Neuronal stem cell (in vitro differentiated cells): ENCODE measurements at regions not wholly inside any gene's neighbourhood (a gene's known extent, or its start where the extent isn't known, plus 50 kb on each side); places are given as distances from the start of the nearest gene placed in this dataset.

Experiments used
- DNase-seq: peaks from one replicate; pipeline ENCODE4 v3.0.0-alpha.2; 2013; ENCODE audit warnings: low spot score
- H2AFZ ChIP-seq: one replicate; pipeline ENCODE4 v1.6.1; 2013; ENCODE audit warnings: mild to moderate bottlenecking, low read length, inconsistent platforms
- H2AK5ac ChIP-seq: 2 replicates; pipeline ENCODE4 v1.6.1; 2013; ENCODE audit warnings: low read depth, mild to moderate bottlenecking, inconsistent platforms, low read length, moderate library complexity, mixed read lengths
- H2BK120ac ChIP-seq: 2 replicates; pipeline ENCODE4 v1.6.1; 2013; ENCODE audit warnings: low read depth, mild to moderate bottlenecking, inconsistent platforms, low read length, moderate library complexity, mixed read lengths
- H2BK12ac ChIP-seq: one replicate; pipeline ENCODE4 v1.6.1; 2013; ENCODE audit warnings: low read length, inconsistent platforms
- H2BK15ac ChIP-seq: 2 replicates; pipeline ENCODE4 v1.6.1; 2013; ENCODE audit warnings: mild to moderate bottlenecking, low read length, inconsistent platforms, mixed read lengths
- H2BK5ac ChIP-seq: one replicate; pipeline ENCODE4 v1.6.1; 2013; ENCODE audit warnings: inconsistent platforms, mild to moderate bottlenecking, low read length, moderate library complexity
- H3K14ac ChIP-seq: one replicate; pipeline ENCODE4 v1.6.1; 2013; ENCODE audit warnings: low read length, inconsistent platforms
- H3K18ac ChIP-seq: 2 replicates; pipeline ENCODE4 v1.6.1; 2013; ENCODE audit warnings: low read length, inconsistent platforms
- H3K23ac ChIP-seq: 2 replicates; pipeline ENCODE4 v1.6.1; 2013; ENCODE audit warnings: low read depth, mild to moderate bottlenecking, mixed read lengths, low read length, inconsistent platforms; ENCODE audit not compliant: poor library complexity
- H3K27ac ChIP-seq: replicated peaks from 3 replicates; pipeline ENCODE4 v1.5.1; 2013; ENCODE audit warnings: low read length, inconsistent platforms
- H3K27me3 ChIP-seq, 3 experiments: 2 replicates each; pipeline ENCODE4 v1.6.1; 2013; ENCODE audit warnings: low read length in 3 of 3, mild to moderate bottlenecking in 2 of 3, inconsistent platforms in 1 of 3, low read depth in 1 of 3, mixed read lengths in 1 of 3, moderate library complexity in 1 of 3; ENCODE audit not compliant: control insufficient read depth in 3 of 3, insufficient read depth in 3 of 3
- H3K36me3 ChIP-seq, 2 donors: replicated peaks in 1 of 2; 2 replicates each; pipeline ENCODE4 v1.6.1; 2013; ENCODE audit warnings: low read length in 2 of 2; ENCODE audit not compliant: control insufficient read depth in 2 of 2, insufficient read depth in 2 of 2
- H3K4ac ChIP-seq: 2 replicates; pipeline ENCODE4 v1.6.1; 2013; ENCODE audit warnings: inconsistent platforms, mild to moderate bottlenecking, low read length, moderate library complexity
- H3K4me1 ChIP-seq, 2 donors: 1 replicate in 1 of 2; 2 replicates in 1 of 2; pipeline ENCODE4 v1.6.1; 2013; ENCODE audit warnings: low read length in 2 of 2, low read depth in 1 of 2; ENCODE audit not compliant: control insufficient read depth in 2 of 2, insufficient read depth in 1 of 2
- H3K4me2 ChIP-seq: one replicate; pipeline ENCODE4 v1.6.1; 2013; ENCODE audit warnings: mild to moderate bottlenecking, low read length, inconsistent platforms; ENCODE audit not compliant: insufficient read depth, poor library complexity, severe bottlenecking
- H3K4me3 ChIP-seq, 2 donors: 2 replicates each; pipeline ENCODE4 v1.5.1; 2013; ENCODE audit warnings: low read length in 2 of 2, mild to moderate bottlenecking in 2 of 2, inconsistent platforms in 1 of 2, moderate library complexity in 1 of 2
- H3K79me1 ChIP-seq: one replicate; pipeline ENCODE4 v1.6.1; 2013; ENCODE audit warnings: low read depth, mild to moderate bottlenecking, inconsistent platforms, low read length, moderate library complexity
- H3K9ac ChIP-seq: one replicate; pipeline ENCODE4 v1.6.1; 2013; ENCODE audit warnings: mild to moderate bottlenecking, low read depth, low read length, inconsistent platforms; ENCODE audit not compliant: poor library complexity
- H3K9me3 ChIP-seq, 2 donors: replicated peaks in 1 of 2; 2 replicates each; pipeline versions ENCODE3 to v1.6.1; 2013; ENCODE audit warnings: low read length in 2 of 2, mild to moderate bottlenecking in 2 of 2, inconsistent platforms in 1 of 2, low read depth in 1 of 2, mixed read lengths in 1 of 2, moderate library complexity in 1 of 2; ENCODE audit not compliant: control insufficient read depth in 2 of 2, insufficient read depth in 1 of 2
- H4K8ac ChIP-seq: one replicate; pipeline ENCODE4 v1.6.1; 2013; ENCODE audit warnings: low read depth, mild to moderate bottlenecking, inconsistent platforms, low read length, moderate library complexity
- H4K91ac ChIP-seq: one replicate; pipeline ENCODE4 v1.6.1; 2013; ENCODE audit warnings: low read length, low read depth, mild to moderate bottlenecking, inconsistent platforms; ENCODE audit not compliant: poor library complexity
- WGBS, 2 donors: extraction: QIAGEN DNeasy Blood & Tissue Kit; methylation state at CpG; one replicate each; pipeline ENCODE4 v1.1.7; 2013; ENCODE audit warnings: missing lambda C conversion rate in 2 of 2, mixed read lengths in 1 of 2; ENCODE audit not compliant: insufficient read length in 2 of 2, insufficient replicate concordance in 1 of 2; ENCODE audit errors: extremely low coverage in 2 of 2; 5-methylcytosine and 5-hydroxymethylcytosine counted together

DNA sequence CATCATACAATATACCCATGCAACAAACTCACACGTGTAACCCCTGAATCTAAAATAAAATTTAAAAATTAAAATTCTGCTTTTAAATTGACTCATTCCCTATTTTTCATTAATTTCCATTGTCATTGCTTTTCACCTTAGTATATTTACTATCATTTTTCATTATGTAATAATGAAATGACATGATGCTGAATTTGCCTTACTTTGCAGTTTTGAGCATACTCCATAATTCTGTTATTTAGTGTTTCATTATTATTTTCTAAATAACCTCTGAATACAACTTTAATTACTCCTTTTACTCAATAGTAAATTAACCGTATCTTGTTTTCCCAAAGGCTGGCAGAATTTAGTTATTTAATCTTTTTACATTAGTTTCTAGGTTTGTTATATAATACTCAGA, 719.6 kb downstream of the DOK5 start:
- H3K14ac ChIP-seq, result no peak overlapping the region
- no peaks in the 10 kb centered on the region for H3K4me1 ChIP-seq
- no peak overlapping the region for H3K9ac ChIP-seq
- no peak overlapping the region for H2BK15ac ChIP-seq
- H3K27me3 ChIP-seq, result no peaks in the 10 kb centered on the region
- no peaks in the 10 kb centered on the region for H3K79me1 ChIP-seq
- no peak for DNase-seq
- H4K8ac ChIP-seq, result no peak overlapping the region
- H2BK12ac ChIP-seq, result no peak overlapping the region
- H2BK120ac ChIP-seq, result no peak overlapping the region
- no peak overlapping the region for H2AFZ ChIP-seq
- no peak overlapping the region for H2AK5ac ChIP-seq
- no CpG with 5 or more reads among the region's 2 CpGs for WGBS, 2 donors
- H2BK5ac ChIP-seq, result no peak overlapping the region
- no peak overlapping the region for H3K4me3 ChIP-seq
- H3K36me3 ChIP-seq, result no peaks in the 10 kb centered on the region
- no peak overlapping the region for H3K18ac ChIP-seq
- no peaks in the 10 kb centered on the region for H3K9me3 ChIP-seq
- no peak overlapping the region for H3K27ac ChIP-seq
- no peak overlapping the region for H4K91ac ChIP-seq
- H3K23ac ChIP-seq, result no peak overlapping the region
- H3K4me2 ChIP-seq, result no peak overlapping the region
- no peak overlapping the region for H3K4ac ChIP-seq

GRCh38 chr20:55186228-55186627, 710.8 kb downstream of the DOK5 start:
- Histone ChIP-seq H3K18ac (no peak overlapping the region), H3K14ac (no peak overlapping the region), H3K4ac (no peak overlapping the region), H3K4me3 (no peak overlapping the region), H3K36me3 (no peaks in the 10 kb centered on the region), H3K27ac (no peak overlapping the region), H2AFZ (no peak overlapping the region), H2BK12ac (no peak overlapping the region), H3K4me2 (no peak overlapping the region), H2BK15ac (no peak overlapping the region), H4K8ac (no peak overlapping the region), H3K9me3 (no peaks in the 10 kb centered on the region), H4K91ac (no peak overlapping the region), H2BK120ac (no peak overlapping the region), H3K23ac (no peak overlapping the region), H2BK5ac (no peak overlapping the region), H3K27me3 (no peaks in the 10 kb centered on the region), H2AK5ac (no peak overlapping the region), H3K9ac (no peak overlapping the region), H3K4me1 (no peaks in the 10 kb centered on the region), H3K79me1 (no peaks in the 10 kb centered on the region)
- no peak for DNase-seq
- no CpG with 5 or more reads among the region's 2 CpGs for WGBS, 2 donors

- no peak overlapping the region for H4K91ac ChIP-seq
Observed at GRCh38 chr20:55175081-55175480, 699.7 kb downstream of the DOK5 start.

DNA sequence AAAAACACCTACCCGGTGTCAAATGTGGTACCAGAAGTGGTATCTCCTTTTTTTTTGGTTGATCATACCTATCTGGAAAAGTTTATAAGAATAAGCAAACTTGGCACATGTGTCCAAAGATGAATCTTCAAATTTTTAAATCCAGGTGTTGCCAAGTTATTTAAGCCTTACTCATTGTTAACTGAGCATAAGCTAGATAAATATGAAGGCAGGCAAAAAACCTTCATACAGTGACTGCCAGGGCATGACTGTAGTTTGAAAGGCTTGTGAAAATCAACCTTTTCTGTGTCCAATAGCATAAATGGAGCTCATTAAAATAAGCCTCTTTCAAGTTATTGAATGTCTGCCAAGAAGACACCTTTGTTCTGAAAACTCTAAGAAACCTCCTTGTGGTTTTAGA, 699.2 kb downstream of the DOK5 start:
- no peak overlapping the region for H3K27ac ChIP-seq
- H2AK5ac ChIP-seq, result no peak overlapping the region
- no peak overlapping the region for H4K8ac ChIP-seq
- H3K18ac ChIP-seq, result no peak overlapping the region
- no peak overlapping the region for H3K4me3 ChIP-seq
- H3K4me1 ChIP-seq, result peaks cover 0 to 2% of the 10 kb centered on the region in 2 donors
- no peaks in the 10 kb centered on the region for H3K27me3 ChIP-seq
- H3K4me2 ChIP-seq, result no peak overlapping the region
- H3K9me3 ChIP-seq, result no peaks in the 10 kb centered on the region
- H2BK12ac ChIP-seq, result no peak overlapping the region
- no peak overlapping the region for H3K9ac ChIP-seq
- H2BK15ac ChIP-seq, result no peak overlapping the region
- H3K23ac ChIP-seq, result no peak overlapping the region
- no peak overlapping the region for H2BK120ac ChIP-seq
- no peak overlapping the region for H3K14ac ChIP-seq
- no peaks in the 10 kb centered on the region for H3K79me1 ChIP-seq
- no peak overlapping the region for H2BK5ac ChIP-seq
- H2AFZ ChIP-seq, result no peak overlapping the region
- no CpG with 5 or more reads among the region's 1 CpG for WGBS, 2 donors
- H3K36me3 ChIP-seq, result no peaks in the 10 kb centered on the region
- no peak overlapping the region for H3K4ac ChIP-seq
- DNase-seq, result no peak
- H4K91ac ChIP-seq, result no peak overlapping the region

More at GRCh38 chr20:55175081-55175480, 699.7 kb downstream of the DOK5 start:
- H3K4me3 ChIP-seq, result no peak overlapping the region
- no peak overlapping the region for H3K9ac ChIP-seq
- no peak overlapping the region for H3K14ac ChIP-seq
- WGBS, 2 donors, result no CpG with 5 or more reads among the region's 4 CpGs
- no peak overlapping the region for H2AK5ac ChIP-seq
- no peak overlapping the region for H3K4me2 ChIP-seq
- H3K27ac ChIP-seq, result no peak overlapping the region
- H3K36me3 ChIP-seq, result no peaks in the 10 kb centered on the region
- H2BK12ac ChIP-seq, result no peak overlapping the region
- H3K27me3 ChIP-seq, result no peaks in the 10 kb centered on the region
- H2AFZ ChIP-seq, result no peak overlapping the region
- H3K4me1 ChIP-seq, result peaks cover 0 to 2% of the 10 kb centered on the region in 2 donors
- H2BK15ac ChIP-seq, result no peak overlapping the region
- H2BK5ac ChIP-seq, result no peak overlapping the region
- H3K18ac ChIP-seq, result no peak overlapping the region
- H4K8ac ChIP-seq, result no peak overlapping the region
- H3K4ac ChIP-seq, result no peak overlapping the region
- no peak overlapping the region for H3K23ac ChIP-seq
- peaks cover 0 to 1% of the 10 kb centered on the region in 2 donors for H3K9me3 ChIP-seq
- no peak overlapping the region for H2BK120ac ChIP-seq
- DNase-seq, result no peak
- H3K79me1 ChIP-seq, result no peaks in the 10 kb centered on the region
